ENCODE measurements at regions not wholly inside any gene's neighbourhood (a gene's known extent, or its start where the extent isn't known, plus 50 kb on each side); places are given as distances from the start of the nearest gene placed in this dataset.

- TF ChIP-seq POLR2A (IDR thresholded peaks at IDR 0.05) (no peak), CTCF (IDR thresholded peaks at IDR 0.05) (no peak)
Measured at GRCh38 chr11:15724601-15725000, 609.9 kb downstream of the INSC start.

Data from right lobe of liver (tissue), 4 donors.